ENCODE measurements at regions not wholly inside any gene's neighbourhood (a gene's known extent, or its start where the extent isn't known, plus 50 kb on each side); places are given as distances from the start of the nearest gene placed in this dataset.

- ATAC-seq, result no peak
- intact Hi-C loops (cut with DNase I), result no loop called here
- 62 to 94% methylated on average over 2 of the region's 2 CpGs for WGBS, 2 donors
Measured at GRCh38 chr2:153558247-153558646, 79.7 kb upstream of the RPRM start.

GRCh38 chr2:153567367-153567766 lies 88.8 kb upstream of the RPRM start:
- 22 to 30% methylated on average over 3 of the region's 3 CpGs for WGBS, 2 donors
- Histone ChIP-seq H3K9me3 (no peaks in the 10 kb centered on the region), H3K4me3 (no peak overlapping the region), H3K36me3 (replicated peaks in 1 of 2; ENCODE audit: insufficient read depth in 1 of 2, low read depth in 2 of 2) (no peaks in the 10 kb centered on the region), H3K27me3 (no peaks in the 10 kb centered on the region), H3K27ac (no peak overlapping the region), H3K4me1 (peaks cover 6% of the 10 kb centered on the region)
- ATAC-seq (peak; percentile 81), DNase-seq (peak in 2 of 4 donors; percentile 11 to 15)
- intact Hi-C loops (cut with DNase I), result no loop called here
- TF ChIP-seq CTCF (IDR thresholded peaks at IDR 0.05), result no peak
- no peak for TF ChIP-seq POLR2A (IDR thresholded peaks at IDR 0.05)

More at GRCh38 chr2:153558247-153558646, 79.7 kb upstream of the RPRM start:
- Histone ChIP-seq H3K4me3 (no peak overlapping the region), H3K27me3 (no peaks in the 10 kb centered on the region), H3K4me1 (no peaks in the 10 kb centered on the region), H3K36me3 (replicated peaks in 1 of 2; ENCODE audit: insufficient read depth in 1 of 2, low read depth in 2 of 2) (no peaks in the 10 kb centered on the region), H3K9me3 (no peaks in the 10 kb centered on the region), H3K27ac (no peak overlapping the region)
- DNase-seq, result no peak
- TF ChIP-seq POLR2A (IDR thresholded peaks at IDR 0.05), result no peak
- TF ChIP-seq CTCF (IDR thresholded peaks at IDR 0.05), result no peak

- no peak overlapping the region for H3K4me3 ChIP-seq
- H3K9me3 ChIP-seq, result no peaks in the 10 kb centered on the region
- peak overlapping the region in 1 of 4 donors; percentile 6 for H3K27ac ChIP-seq
- H3K36me3 ChIP-seq (replicated peaks in 1 of 2; ENCODE audit: insufficient read depth in 1 of 2, low read depth in 2 of 2), result no peaks in the 10 kb centered on the region
- H3K4me1 ChIP-seq, result peaks cover 6% of the 10 kb centered on the region
- TF ChIP-seq CTCF (IDR thresholded peaks at IDR 0.05) (no peak), POLR2A (IDR thresholded peaks at IDR 0.05) (no peak)
- no peaks in the 10 kb centered on the region for H3K27me3 ChIP-seq
- peak; percentile 66 for ATAC-seq
- peak in 1 of 4 donors; percentile 45 for DNase-seq
- intact Hi-C loops (cut with DNase I), result no loop called here
- 31 to 33% methylated on average over 3 of the region's 3 CpGs for WGBS, 2 donors
Measured at GRCh38 chr2:153568105-153568504, 89.5 kb upstream of the RPRM start.

GRCh38 chr2:153575171-153575853 lies 96.8 kb upstream of the RPRM start:
- Histone ChIP-seq H3K27ac (no peak overlapping the region), H3K4me1 (no peaks in the 10 kb centered on the region), H3K36me3 (replicated peaks in 1 of 2; ENCODE audit: insufficient read depth in 1 of 2, low read depth in 2 of 2) (no peaks in the 10 kb centered on the region), H3K4me3 (no peak overlapping the region), H3K9me3 (no peaks in the 10 kb centered on the region), H3K27me3 (no peaks in the 10 kb centered on the region)
- intact Hi-C loops (cut with DNase I), result no loop called here
- TF ChIP-seq POLR2A (IDR thresholded peaks at IDR 0.05) (no peak), CTCF (IDR thresholded peaks at IDR 0.05) (no peak)
- DNase-seq, result no peak
- 57 to 59% methylated on average over 3 of the region's 3 CpGs for WGBS, 2 donors
- no peak for ATAC-seq

GRCh38 chr2:153584244-153584643 lies 105.7 kb upstream of the RPRM start:
- no peak overlapping the region for H3K27ac ChIP-seq
- H3K27me3 ChIP-seq, result no peaks in the 10 kb centered on the region
- H3K36me3 ChIP-seq (replicated peaks in 1 of 2; ENCODE audit: insufficient read depth in 1 of 2, low read depth in 2 of 2), result no peaks in the 10 kb centered on the region
- no peaks in the 10 kb centered on the region for H3K9me3 ChIP-seq
- H3K4me3 ChIP-seq, result no peak overlapping the region
- DNase-seq (no peak), ATAC-seq (no peak)
- TF ChIP-seq POLR2A (IDR thresholded peaks at IDR 0.05), result no peak
- no peak for TF ChIP-seq CTCF (IDR thresholded peaks at IDR 0.05)
- H3K4me1 ChIP-seq, result no peaks in the 10 kb centered on the region
- 28 to 57% methylated on average over 1 to 2 of the region's 2 CpGs for WGBS, 2 donors
- intact Hi-C loops (cut with DNase I), result no loop called here

All from body of pancreas (tissue), 4 donors.